NCI-H1694 treated with DMSO at 0.1 percent for 48 hours (cell line): ENCODE measurements at regions not wholly inside any gene's neighbourhood (a gene's known extent, or its start where the extent isn't known, plus 50 kb on each side); places are given as distances from the start of the nearest gene placed in this dataset.

Experiments used
- DNase-seq: peaks from one replicate; lab custom pipeline; 2025; lab: John Stamatoyannopoulos, UW

DNA sequence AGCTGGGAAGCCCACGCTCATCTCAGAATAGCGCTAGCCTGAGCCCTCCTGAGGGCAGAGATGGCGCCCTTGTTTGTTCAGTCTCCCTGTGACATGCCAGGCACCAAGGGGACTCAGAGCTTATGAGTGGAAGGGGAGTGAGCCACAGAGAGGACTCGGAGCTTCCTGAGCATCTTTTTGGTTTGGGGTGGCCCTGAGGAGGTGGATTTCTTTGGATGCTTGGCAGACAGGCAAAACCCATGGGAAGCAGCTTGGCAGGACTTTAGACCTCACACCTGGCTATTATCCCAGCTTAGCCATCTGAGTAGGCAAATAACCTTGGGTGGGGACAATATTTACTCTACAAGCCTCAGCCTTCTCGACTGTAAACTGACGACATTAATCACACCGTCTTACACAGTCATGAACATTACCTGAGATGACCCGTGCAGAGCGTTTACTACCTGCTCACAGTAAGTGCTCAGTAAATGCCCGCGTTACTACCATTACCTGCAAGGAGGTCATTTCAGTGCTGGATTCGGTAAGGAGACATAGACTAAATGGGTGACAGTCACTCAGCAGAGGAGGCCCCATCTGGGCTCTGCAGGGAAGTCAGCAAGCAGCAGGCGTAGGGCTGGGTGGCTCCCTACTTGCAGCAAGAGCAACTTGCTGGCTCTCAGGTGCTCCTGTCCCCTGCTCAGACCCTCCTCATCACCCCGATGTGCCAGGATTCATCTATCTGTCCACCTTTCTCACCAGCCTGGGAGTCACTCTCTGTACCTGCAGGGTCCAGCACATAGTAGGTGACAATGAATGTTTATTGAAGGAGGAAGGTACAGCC is 54.9 kb downstream of the KLHDC7A start:
- DNase-seq, result no peak

DNA sequence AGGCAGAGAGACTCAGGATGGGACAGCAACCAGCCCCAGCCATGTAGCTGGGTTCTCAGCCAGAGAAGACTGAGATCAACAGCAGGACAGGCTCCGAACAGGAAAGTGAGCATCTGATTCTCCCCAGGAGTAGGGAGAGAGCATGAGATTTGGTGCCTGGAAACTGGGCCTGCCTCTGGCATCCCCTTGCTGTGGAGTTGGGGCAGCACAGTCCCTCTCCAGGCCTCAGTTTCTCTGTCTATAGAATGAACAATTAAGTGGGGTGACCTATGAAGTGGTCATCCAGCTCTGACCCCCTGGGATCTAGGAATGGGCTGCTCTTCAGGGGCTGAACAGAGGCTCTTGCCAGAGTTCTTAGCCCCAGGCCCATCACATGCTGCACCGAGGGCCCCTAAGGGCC is 55.6 kb downstream of the KLHDC7A start:
- no peak for DNase-seq

DNA sequence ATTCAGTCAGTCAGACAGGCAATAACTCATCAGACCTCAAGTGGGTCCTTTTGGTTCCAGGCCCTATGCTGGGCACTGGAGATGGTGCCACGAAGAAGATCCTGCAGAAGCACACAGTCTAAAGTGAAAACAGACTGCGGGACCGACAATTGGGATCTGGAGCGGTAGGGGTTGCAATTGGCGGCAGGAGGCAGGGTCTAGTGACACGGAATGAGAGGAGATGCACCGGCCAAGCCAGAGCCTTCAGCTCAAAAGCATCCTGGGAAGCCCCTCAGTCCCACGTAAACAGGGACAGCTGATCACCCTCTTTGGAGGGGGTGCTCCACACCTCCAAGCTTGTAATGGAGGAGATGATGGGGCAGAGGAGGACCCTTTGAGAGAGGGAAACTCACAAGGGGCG is 56.2 kb downstream of the KLHDC7A start:
- no peak for DNase-seq

DNA sequence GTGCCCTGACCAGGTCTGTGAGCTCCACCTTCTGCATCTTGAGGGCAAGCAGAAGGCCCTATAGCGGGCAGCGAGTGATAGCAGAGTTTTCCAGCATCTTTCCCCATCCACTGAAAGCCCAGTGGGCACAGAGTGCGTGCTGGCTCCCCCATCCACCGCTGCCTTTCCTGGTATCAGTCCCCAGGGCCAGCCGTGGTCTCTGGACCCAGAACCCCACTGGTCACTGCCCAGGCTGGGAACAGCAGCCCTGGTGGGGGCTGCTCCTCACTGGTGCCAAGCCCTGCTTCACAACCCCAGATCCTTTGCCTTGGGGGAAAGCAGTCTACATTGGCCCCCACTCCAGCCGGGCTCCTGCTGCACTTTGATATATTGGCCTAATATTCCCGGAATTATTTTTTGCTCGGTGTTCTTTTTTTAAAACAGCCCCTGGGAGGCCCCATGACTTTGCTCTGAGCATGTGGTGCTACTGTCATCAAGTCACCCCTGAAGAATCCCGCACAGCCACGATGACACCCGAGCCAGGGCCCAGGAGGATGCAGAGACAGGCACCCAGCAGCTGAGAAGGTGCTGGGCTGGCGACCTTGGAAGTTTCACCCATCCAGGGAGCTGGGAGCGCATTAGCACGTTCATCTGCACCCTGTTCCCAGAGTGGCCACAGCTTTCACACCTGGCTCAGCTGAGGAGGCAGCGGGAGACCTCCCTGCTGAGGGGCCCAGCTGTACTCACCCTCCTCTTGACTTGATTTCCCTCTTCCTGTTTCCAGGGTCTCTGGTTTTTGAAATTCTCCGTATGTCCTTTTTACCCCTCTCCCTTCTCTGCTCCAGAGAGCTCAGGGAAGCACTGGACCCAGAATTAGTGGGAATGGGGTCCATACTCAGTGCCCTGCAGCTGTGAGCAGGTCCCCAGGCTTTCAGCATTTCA is 56.9 kb downstream of the KLHDC7A start:
- DNase-seq, result no peak

DNA sequence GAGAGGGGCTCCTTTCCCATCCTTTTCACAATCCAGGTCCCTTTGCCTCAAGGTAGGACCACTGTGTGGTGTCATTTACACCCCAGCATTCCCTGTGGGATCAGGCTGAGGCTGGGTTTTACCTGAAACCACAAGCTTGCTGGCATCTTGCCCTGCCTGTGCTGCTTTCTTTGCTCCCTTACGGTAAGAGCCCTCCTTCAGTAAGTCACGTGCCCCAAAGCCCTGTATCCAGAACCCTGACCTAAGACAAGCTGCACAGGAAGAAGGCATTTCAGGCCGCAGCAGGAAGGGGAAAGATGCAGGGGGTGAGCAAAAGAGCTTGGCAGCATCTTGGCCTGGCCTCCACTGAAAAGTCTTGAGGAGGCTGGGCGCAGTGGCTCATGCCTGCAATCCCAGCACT is 58.4 kb downstream of the KLHDC7A start:
- no peak for DNase-seq

DNA sequence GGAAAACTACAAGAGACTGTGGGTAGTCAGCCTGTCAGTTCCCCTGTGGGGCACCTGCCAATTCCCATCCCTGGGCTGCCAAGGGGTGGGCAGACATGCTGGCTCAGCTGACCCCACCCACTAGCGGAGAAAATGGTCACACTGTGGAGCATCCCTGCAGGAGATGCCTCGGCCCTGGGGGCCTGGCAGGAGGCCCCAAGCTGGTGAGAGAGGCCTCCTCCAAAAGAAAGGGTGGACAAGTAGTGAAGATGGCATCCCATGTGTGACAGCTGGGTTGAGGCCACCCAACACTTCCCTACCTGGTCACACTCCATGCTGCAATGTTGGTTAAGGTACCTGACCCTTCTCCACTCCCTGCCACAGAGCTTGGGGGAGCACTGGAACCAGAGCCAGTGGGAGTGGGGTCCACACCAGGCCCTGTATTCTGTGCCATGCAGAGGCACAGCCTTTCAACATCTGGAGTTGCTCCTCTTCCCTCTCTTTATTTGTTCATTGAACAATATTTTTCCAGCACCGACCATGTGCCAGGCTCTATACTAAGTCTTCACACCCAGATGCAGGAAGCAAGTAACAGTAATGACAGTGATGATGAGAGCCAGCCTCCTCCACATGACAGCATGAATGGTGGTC is 59.5 kb downstream of the KLHDC7A start:
- DNase-seq, result no peak

DNA sequence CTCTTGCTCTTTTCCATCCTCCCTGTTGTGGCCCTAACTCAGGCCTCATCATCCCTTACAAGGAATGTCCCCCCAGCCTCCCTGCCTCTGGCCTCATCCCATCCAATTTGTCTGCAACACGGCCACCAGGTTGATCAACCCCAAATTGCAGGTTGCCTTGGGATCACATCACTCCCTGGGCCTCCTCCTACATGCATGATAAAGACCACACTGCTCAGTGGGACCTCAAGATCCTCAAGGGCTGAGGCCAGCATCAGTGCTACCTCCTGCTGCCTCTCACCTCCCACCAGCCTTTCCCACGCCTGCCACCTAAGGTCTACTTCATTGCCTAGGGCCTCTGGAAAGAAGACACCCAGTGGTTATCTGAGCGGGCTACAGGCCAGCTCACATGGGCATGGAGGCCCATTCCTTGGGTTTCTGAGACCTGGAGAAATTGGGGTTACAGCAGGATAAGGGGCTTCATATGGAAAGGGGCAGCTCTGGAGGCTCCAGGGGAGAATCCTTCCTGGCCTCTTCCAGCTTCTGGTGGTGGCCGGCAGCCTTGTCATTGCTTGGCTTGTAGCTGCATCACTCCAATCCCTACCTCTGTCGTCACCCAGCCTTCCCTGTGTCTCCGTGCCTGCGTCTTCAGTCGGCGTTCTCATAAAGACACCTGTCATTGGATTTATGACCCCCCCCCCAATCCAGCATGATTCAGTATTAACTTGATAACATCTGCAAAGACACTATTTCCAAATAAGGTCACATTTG is 60.5 kb downstream of the KLHDC7A start:
- no peak for DNase-seq

DNA sequence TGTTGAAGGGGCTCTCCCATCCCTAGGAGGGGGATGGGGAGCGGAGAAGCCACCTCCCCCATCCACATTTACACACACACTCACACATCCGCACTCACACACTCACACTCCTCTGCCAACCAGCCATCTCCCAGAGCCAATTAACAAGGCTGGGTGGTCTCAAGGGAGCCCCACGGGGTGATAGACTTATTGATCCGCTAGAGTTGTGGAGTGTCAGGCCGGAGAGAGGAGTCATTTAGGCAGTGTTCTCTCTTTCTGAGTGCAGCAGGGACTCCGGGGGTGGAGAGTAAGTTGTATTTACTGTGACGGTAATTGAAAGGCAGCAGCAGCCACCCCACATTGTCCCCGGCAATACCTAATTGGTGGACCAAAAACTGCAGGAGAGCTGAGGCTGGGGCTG is 61.6 kb downstream of the KLHDC7A start:
- DNase-seq, result no peak

DNA sequence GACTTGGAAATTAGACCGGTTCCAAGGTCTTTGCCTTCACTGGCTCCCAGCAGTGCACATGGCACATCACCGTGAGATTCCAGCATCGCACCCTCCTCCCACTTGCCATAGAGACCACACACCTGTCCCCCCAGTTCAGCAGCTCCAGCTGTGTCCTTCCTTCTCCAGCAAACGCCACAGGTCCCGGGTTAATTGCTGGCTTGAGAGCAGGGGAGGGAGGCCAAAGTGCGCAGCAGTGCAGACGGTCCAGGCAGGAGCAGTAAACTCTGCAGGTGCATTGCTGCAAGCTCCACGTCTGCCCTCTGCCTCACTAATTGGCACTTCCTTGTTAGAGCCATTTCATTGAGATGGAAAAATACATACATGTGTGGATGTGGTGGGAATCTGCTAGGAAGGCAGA is 65.3 kb downstream of the KLHDC7A start:
- no peak for DNase-seq

DNA sequence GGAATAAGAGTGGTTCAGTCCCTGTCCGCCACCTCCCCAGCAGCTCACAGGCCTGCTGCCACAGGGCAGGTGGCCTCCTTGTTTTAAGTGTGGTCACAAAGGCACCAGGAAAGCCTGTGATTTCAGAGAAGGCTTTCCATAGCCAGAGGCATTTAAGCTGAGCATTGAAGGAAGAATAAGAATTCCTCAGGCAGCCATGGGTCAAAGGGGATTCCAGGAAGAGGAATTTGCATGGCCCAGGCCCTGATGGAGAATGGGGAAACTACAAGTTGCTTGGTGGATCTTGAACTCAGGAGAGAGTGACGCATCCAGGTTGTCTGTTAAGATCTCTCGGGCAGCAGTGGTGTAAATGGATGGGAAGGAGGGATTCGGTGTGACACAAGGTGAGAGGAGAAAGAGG is 66.7 kb downstream of the KLHDC7A start:
- DNase-seq, result no peak

DNA sequence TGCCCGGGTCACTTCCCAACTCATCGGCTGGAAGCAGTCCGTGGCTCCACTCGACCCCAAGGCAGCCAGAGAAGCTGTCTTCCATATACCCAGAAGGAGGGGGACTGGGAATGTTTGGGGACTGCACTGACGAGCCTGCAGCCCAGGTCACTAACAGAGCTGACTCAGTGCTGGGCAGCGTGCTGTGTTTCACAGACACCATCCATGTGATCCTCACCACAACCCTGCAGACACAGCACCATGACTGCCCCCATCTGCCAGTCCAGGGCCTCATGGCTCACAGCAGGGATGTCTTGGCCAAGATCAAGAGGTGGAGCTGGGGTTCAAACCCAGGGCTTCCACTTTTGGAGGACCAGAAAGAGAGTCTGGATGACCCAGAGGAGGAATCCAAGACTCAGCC is 67.9 kb downstream of the KLHDC7A start:
- DNase-seq, result no peak

DNA sequence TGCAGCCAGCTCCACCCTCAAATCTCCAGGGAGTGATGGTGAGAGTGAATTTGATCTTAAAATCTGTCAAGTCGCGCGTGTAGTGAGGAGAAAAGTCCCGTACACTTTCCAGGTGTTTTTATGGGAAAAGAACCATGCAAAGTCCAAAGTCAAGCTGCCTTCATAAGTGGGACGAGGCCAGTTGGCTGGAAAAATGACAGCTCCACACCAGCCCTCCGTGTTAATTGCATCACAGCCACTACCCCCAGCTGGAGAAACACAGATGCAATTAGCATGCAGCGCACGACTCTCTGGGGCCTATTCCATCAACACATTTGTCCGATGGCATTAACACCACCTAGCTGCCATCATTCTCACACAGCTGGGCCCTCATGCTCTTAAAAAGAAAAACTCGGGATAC is 68.4 kb downstream of the KLHDC7A start:
- DNase-seq, result peak; percentile 60

DNA sequence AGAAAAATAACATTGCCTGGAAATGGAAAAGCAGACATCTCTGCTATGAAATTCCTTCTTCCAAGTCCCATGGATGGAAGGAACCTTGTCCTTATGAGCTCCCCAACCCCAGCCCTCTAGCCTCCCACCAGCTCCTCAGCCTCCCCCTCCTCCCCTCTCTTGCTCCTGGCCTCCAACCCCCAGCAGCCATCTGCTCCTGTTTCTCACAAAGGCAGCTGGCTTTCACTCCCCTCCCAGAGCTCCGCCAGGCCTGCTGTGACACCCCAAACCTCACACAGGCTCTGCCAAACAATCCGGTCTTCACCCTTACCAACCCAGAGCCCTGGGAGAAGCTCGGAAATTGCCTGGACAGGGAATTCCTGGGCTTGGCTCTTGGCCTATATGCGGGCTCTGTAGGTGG is 69.2 kb downstream of the KLHDC7A start:
- DNase-seq, result peak; percentile 71

DNA sequence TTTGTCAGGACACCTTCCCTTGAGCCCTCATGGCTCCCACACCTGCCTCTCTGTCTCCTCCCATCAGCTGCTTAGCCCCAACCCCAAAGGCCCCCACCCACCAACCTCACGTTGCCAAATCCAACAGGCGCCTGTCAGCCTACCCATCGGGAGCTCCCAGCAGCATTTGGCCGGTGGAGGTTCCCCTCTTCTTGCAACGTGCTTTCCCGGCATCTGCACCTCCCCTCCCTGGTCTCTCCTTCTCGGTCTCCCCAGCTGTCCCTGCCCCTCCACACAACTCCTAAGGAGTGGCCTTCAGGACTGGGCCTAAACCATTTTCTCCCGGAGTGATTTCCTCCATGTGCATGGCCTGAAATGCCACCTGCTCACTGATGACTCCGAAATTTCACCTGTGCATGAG is 71.9 kb downstream of the KLHDC7A start:
- no peak for DNase-seq

DNA sequence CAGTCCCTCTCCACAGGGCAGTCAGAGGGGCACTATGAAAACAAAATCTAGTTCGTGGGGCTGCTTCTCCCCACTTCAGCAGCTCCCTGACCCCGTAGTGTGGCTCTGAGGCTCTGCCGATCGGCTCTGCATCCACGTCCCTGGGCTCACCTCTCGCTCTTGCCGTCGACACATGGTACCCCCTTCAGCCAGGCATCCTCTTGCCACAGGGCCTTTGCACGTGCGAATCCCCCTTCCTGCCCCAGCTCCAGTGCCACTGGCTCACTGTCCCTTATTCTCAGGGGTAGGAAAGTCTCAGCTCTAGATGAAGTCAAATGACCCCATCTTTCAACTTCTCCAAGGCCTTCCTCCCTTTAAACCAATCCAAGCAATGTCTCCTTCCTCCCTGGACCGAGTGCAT is 72.7 kb downstream of the KLHDC7A start:
- DNase-seq, result no peak

DNA sequence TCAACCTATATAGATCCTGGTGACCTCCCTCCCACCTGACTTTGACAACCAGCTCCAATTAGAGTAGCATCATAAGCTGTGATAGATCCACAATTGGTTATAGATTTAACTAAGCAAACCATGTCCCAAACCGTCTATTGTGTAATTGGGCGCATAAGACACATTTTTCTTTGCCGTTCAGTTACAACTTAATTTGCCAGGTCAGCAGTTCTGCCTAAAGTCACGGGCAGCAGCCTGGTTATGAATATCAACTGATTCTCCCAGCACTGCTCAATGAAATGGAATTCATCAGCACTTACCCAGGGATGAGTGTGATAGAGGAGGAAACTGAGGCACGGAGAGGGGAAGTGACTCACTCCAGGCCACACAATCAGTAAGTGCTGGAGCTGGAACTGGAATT is 73.4 kb downstream of the KLHDC7A start:
- no peak for DNase-seq

DNA sequence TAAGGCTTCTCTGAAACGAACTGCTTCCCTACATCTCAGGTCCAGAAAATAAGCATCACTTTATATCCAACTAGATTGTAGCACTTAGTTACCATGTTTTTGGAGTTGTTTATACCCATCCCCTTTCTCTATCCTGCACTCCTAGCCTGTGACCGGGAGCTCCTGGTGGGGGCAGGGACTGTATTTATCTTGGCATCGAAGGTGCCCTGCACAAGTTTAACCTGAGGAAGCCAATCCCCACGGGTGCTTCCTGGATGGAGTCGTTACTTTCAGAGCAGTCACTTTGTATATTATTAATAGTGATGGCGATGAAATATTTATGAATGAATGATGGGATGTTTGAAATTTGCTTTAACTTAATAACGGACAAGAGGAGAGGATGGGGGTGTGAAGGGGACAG is 73.9 kb downstream of the KLHDC7A start:
- DNase-seq, result no peak

DNA sequence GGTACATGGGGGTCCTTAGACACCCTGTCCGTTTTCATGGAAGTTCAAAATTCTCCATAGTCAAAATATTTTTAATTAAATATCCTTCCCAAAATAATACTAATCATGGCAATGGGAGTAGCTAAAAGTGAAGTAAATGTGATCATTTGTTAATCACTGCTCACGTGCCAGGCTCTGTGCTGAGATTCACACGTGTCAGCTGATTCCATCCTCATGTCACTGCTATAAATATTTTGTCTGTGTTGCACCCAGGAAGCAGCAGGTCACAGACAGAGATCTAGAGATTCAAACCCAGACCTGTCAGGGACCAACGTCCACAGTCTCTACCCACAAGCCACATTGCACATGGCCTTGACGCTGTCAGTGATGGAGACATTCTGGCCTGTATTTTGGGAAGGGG is 74.3 kb downstream of the KLHDC7A start:
- DNase-seq, result no peak

DNA sequence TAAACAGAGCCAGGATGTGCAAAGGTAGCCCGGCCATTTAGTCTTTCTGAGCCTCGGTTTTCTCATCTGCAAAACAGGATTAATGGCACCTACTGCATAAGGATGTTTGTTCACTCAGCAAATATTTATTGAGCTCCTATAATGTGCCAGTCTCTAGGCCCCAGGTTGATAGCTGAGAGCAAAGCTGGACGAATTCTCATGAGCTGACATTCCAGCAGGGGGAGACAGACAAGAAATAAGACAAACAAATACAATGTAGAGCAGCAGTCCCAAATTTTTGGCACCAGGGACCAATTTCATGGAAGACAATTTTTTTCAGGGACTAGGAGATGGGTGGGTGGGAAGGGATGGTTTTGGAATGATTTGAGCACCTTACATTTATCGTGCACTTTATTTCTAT is 74.3 kb upstream of the PAX7 start:
- DNase-seq, result peak; percentile 60

DNA sequence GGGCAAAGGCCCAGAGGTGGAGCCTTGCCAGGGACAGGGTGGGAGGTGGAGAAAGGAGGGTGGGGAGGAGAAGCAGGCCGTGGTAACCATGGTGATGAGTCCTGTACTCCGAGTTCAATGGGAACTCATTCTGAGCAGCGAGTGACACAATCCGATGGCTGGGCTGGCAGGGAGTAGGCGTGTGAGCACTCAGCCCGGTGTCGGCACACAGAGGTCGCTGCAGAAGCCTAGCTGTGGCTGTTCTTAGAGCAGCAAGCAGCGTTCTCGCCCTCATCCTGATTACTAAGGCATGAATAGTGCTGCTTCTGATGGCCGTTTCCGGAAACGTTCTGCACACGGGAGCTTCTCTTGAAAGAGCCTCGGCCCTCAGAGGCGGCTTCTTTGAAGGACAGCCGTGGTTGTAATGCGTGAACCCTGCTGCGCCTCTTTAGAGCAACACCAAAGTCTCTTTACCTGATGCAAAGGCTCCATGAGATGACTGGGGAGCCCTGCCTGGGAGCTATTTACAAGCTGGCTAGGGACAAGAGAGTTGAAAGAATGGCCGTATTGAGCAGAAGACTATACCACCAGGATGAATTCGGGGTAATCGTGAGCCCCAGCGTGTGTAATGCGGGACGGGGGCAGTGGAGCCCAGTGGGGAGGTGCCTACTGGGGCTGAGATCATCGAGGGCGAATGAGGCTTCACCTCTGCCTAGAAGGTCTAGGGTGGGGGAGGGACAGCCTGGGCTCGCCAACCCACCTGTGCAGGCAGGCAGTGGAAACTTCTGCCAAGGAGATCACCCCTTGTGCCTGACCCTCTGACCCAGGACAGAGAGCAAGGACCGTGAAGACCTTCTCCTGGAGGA is 72.8 kb upstream of the PAX7 start:
- DNase-seq, result no peak

DNA sequence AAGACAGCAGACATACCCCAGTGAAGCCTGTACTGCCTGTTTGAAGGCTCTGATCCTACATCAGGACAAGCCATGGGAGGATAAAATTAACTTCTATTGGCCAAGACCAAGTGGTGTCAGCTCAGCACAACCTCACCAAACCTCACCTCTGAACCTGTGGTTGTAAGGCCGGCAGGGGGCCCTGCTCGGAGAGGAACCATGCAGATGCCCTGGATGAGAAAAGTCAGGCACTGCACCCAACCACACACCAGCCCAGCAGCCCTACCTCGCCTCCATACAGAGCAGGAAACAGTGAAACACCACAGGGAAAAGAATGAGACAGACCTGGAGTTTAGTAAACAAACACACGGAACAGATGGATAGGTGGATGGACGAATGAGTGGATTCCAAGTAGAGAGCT is 70.0 kb upstream of the PAX7 start:
- DNase-seq, result no peak
